Keratinocyte (primary cell): ENCODE measurements at regions not wholly inside any gene's neighbourhood (a gene's known extent, or its start where the extent isn't known, plus 50 kb on each side); places are given as distances from the start of the nearest gene placed in this dataset.
A peak's percentile ranks its signal among the peaks of the same experiment; 100 is the strongest.

Source experiments
- DNase-seq: peaks from one replicate; pipeline ENCODE4 v3.0.0-alpha.2; 2011; ENCODE audit warnings: low read depth, missing footprints, low spot score
- FAIRE-seq: peaks from 2 replicates; lab custom pipeline; 2011; peaks lifted over from hg19 to GRCh38; lab: Jason Lieb, UNC
- H2AFZ ChIP-seq: 2 replicates; pipeline ENCODE4 v1.6.0; 2012; ENCODE audit warnings: low read length, control low read depth, inconsistent platforms; ENCODE audit not compliant: control insufficient read depth
- H3K27ac ChIP-seq: 2 replicates; pipeline ENCODE4 v1.5.1; 2011; ENCODE audit warnings: low read length; ENCODE audit not compliant: control insufficient read depth, insufficient read depth
- H3K27me3 ChIP-seq: 3 replicates; pipeline ENCODE4 v1.6.0; 2011; ENCODE audit warnings: low read length; ENCODE audit not compliant: control insufficient read depth, insufficient read depth; ENCODE audit errors: extremely low read depth
- H3K36me3 ChIP-seq, 2 experiments: 2 replicates in 1 of 2; 3 replicates in 1 of 2; pipeline ENCODE4 v1.5.1; 2011; ENCODE audit warnings: low read length in 2 of 2, mild to moderate bottlenecking in 1 of 2; ENCODE audit not compliant: control insufficient read depth in 2 of 2, insufficient read depth in 2 of 2; ENCODE audit errors: extremely low read depth in 1 of 2
- H3K4me1 ChIP-seq: 3 replicates; pipeline ENCODE4 v1.5.1; 2011; ENCODE audit warnings: low read length; ENCODE audit not compliant: control insufficient read depth, insufficient read depth; ENCODE audit errors: extremely low read depth
- H3K4me2 ChIP-seq: 3 replicates; pipeline ENCODE4 v1.6.0; 2011; ENCODE audit warnings: low read depth, low read length; ENCODE audit not compliant: control insufficient read depth, insufficient read depth; ENCODE audit errors: extremely low read depth
- H3K4me3 ChIP-seq, 3 experiments: fragments of 200-600 bp in 1 of 3; sonication (generic) in 1 of 3; 2 replicates in 2 of 3; 3 replicates in 1 of 3; pipeline ENCODE4 v1.5.1; 2011 to 2016; ENCODE audit warnings: low read length in 3 of 3, mild to moderate bottlenecking in 3 of 3, control low read depth in 2 of 3, inconsistent platforms in 1 of 3, low read depth in 1 of 3, mixed read lengths in 1 of 3, mixed run types in 1 of 3, moderate library complexity in 1 of 3; ENCODE audit not compliant: control insufficient read depth in 2 of 3, insufficient read depth in 2 of 3; ENCODE audit errors: extremely low read depth in 1 of 3
- H3K79me2 ChIP-seq: 2 replicates; pipeline ENCODE4 v1.6.0; 2012; ENCODE audit warnings: low read length; ENCODE audit not compliant: control insufficient read depth, insufficient read depth
- H3K9ac ChIP-seq: 3 replicates; pipeline ENCODE4 v1.6.0; 2011; ENCODE audit warnings: low read length; ENCODE audit not compliant: control insufficient read depth, insufficient read depth; ENCODE audit errors: extremely low read depth
- H3K9me1 ChIP-seq: 3 replicates; pipeline ENCODE4 v1.6.0; 2011; ENCODE audit warnings: low read length; ENCODE audit not compliant: control insufficient read depth, insufficient read depth; ENCODE audit errors: extremely low read depth
- H3K9me3 ChIP-seq: 2 replicates; pipeline ENCODE4 v1.5.1; 2012; ENCODE audit warnings: low read depth, low read length; ENCODE audit not compliant: control insufficient read depth
- H4K20me1 ChIP-seq: 3 replicates; pipeline ENCODE4 v1.6.0; 2011; ENCODE audit warnings: low read length; ENCODE audit not compliant: control insufficient read depth, insufficient read depth; ENCODE audit errors: extremely low read depth
- CTCF ChIP-seq, 3 experiments: IDR thresholded peaks in 1 of 3; conservative IDR thresholded peaks in 1 of 3; optimal IDR thresholded peaks in 1 of 3; 2 replicates in 2 of 3; 3 replicates in 1 of 3; pipeline versions ENCODE3 to v1.5.1; 2011; ENCODE audit warnings: low read length in 3 of 3, mild to moderate bottlenecking in 3 of 3, moderate library complexity in 2 of 3, control low read depth in 1 of 3, inconsistent platforms in 1 of 3; ENCODE audit not compliant: insufficient read depth in 2 of 3; ENCODE audit errors: extremely low read depth in 1 of 3
- EZH2 ChIP-seq: IDR thresholded peaks from one replicate; pipeline ENCODE4 v1.6.1; 2012; ENCODE audit warnings: inconsistent platforms, mild to moderate bottlenecking, low read length, moderate library complexity
- dilution Hi-C: fragments of 300-500 bp; cut with MboI; formaldehyde crosslinking; loops from one replicate; pipeline ENCODE4 v1.7.0; 2020; ENCODE audit warnings: low sequenced_read_pairs; ENCODE audit not compliant: extremely low pct_ligation_motif_present

GRCh38 chr6:138588805-138589434, 89.6 kb upstream of the NHSL1 start:
- peaks cover 18% of the 10 kb centered on the region for H3K4me1 ChIP-seq
- TF ChIP-seq EZH2 = no peak
- TF ChIP-seq CTCF (optimal IDR thresholded peaks at IDR 0.05 in 1 of 3, IDR thresholded peaks at IDR 0.05 in 1 of 3, conservative IDR thresholded peaks at IDR 0.05 in 1 of 3; ENCODE audit: extremely low read depth in 1 of 3, insufficient read depth in 2 of 3, low read length in 3 of 3) = peak; percentile 79 to 93 (median 93)
- FAIRE-seq = peak; percentile 76
- DNase-seq = no peak
- H3K9ac ChIP-seq = no peak overlapping the region
- H4K20me1 ChIP-seq = no peaks in the 10 kb centered on the region
- no peak overlapping the region for H3K27ac ChIP-seq
- H3K36me3 ChIP-seq = peaks cover 0 to 3% of the 10 kb centered on the region in 2 experiments
- no peaks in the 10 kb centered on the region for H3K27me3 ChIP-seq
- H3K9me3 ChIP-seq = no peaks in the 10 kb centered on the region
- peak overlapping the region; percentile 28 for H3K4me2 ChIP-seq
- no peak overlapping the region for H3K4me3 ChIP-seq
- peaks cover 46% of the 10 kb centered on the region for H3K79me2 ChIP-seq
- no peak overlapping the region for H2AFZ ChIP-seq
- H3K9me1 ChIP-seq = no peaks in the 10 kb centered on the region
- dilution Hi-C loops = no loop called here

- no peaks in the 10 kb centered on the region for H3K9me3 ChIP-seq
- no peak overlapping the region for H3K4me3 ChIP-seq
- H4K20me1 ChIP-seq = no peaks in the 10 kb centered on the region
- H3K9ac ChIP-seq = no peak overlapping the region
- DNase-seq = no peak
- no peaks in the 10 kb centered on the region for H3K27me3 ChIP-seq
- dilution Hi-C loops = no loop called here
- H3K79me2 ChIP-seq = peaks cover 50% of the 10 kb centered on the region
- TF ChIP-seq CTCF (optimal IDR thresholded peaks at IDR 0.05 in 1 of 3, IDR thresholded peaks at IDR 0.05 in 1 of 3, conservative IDR thresholded peaks at IDR 0.05 in 1 of 3; ENCODE audit: extremely low read depth in 1 of 3, insufficient read depth in 2 of 3, low read length in 3 of 3) (peak; percentile 71 to 82 (median 81)), EZH2 (no peak)
- H3K27ac ChIP-seq = peak overlapping the region; percentile 22
- peaks cover 29% of the 10 kb centered on the region for H3K4me1 ChIP-seq
- H3K36me3 ChIP-seq = no peaks in the 10 kb centered on the region
- H3K4me2 ChIP-seq = no peak overlapping the region
- no peaks in the 10 kb centered on the region for H3K9me1 ChIP-seq
- peak; percentile 61 for FAIRE-seq
- no peak overlapping the region for H2AFZ ChIP-seq
Measured at GRCh38 chr6:138590796-138591709, 91.8 kb upstream of the NHSL1 start.
